ENCODE measurements at regions not wholly inside any gene's neighbourhood (a gene's known extent, or its start where the extent isn't known, plus 50 kb on each side); places are given as distances from the start of the nearest gene placed in this dataset.

DNA sequence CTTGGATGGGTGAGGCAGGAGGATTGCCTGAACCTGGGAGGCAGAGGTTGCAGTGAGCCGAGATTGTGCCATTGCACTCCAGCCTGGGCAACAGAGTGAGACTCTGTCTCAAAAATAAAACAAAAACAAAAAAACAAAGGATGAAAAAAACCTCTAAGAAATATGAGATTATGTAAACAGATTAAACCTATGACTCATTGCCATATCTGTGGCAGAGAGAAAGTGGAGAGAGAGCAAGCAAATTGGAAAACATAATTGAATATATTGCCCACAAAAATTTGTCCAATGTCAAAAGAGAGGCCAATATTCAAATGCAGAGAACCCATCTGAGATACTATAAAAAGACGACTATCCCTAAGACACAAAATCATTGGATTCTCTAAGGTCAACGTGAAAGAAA lies 1106.0 kb downstream of the OTOL1 start:
- H3K4me1 ChIP-seq (ENCODE audit: insufficient read depth, low read length) = peaks cover 7% of the 10 kb centered on the region; the same call in 1 of the 2 replicates
- no peaks in the 10 kb centered on the region for H4K20me1 ChIP-seq (ENCODE audit: insufficient read depth, low read length)
- no peak overlapping the region for H3K4me2 ChIP-seq (ENCODE audit: low read depth, low read length)
- no peak overlapping the region for H3K4me3 ChIP-seq (replicated peaks in 1 of 3; ENCODE audit: insufficient read depth in 1 of 3, low read depth in 2 of 3, low read length in 3 of 3)
- no peak overlapping the region for H2AFZ ChIP-seq (ENCODE audit: low read length)
- ATAC-seq = no peak
- H3K27me3 ChIP-seq (ENCODE audit: control insufficient read depth in 1 of 2, insufficient read depth in 2 of 2, low read length in 2 of 2) = no peaks in the 10 kb centered on the region
- no peak overlapping the region for H3K9ac ChIP-seq (ENCODE audit: insufficient read depth, low read depth, low read length)
- H3K27ac ChIP-seq (ENCODE audit: extremely low read length, insufficient read depth, low read length) = no peak overlapping the region
- intact Hi-C loops (cut with micrococcal nuclease; ENCODE audit: unreplicated experiment) (no loop called here), in situ Hi-C loops (cut with HindIII; ENCODE audit: extremely low pct_ligation_motif_present, low pct_unique_long_range_greater_than_20kb) (no loop called here)
- no TSS peak for BruUV-seq (replicated peaks)
- no peak for DNase-seq (ENCODE audit: low spot score)
- TF ChIP-seq NCOA5 (CRISPR knock-in tag; IDR thresholded peaks at IDR 0.05) (no peak), TSC22D2 (CRISPR knock-in tag; IDR thresholded peaks at IDR 0.05; ENCODE audit: borderline replicate concordance) (no peak), MXI1 (IDR thresholded peaks at IDR 0.05; ENCODE audit: borderline replicate concordance, low read depth, low read length) (no peak), ZNF143 (CRISPR knock-in tag; IDR thresholded peaks at IDR 0.05) (no peak), ZNF251 (CRISPR knock-in tag; IDR thresholded peaks at IDR 0.05) (no peak), IRX3 (CRISPR knock-in tag; IDR thresholded peaks at IDR 0.05; ENCODE audit: borderline replicate concordance, low read depth) (no peak), ZNF839 (CRISPR knock-in tag; IDR thresholded peaks at IDR 0.05; ENCODE audit: borderline replicate concordance) (no peak), NFKB2 (CRISPR knock-in tag; IDR thresholded peaks at IDR 0.05; ENCODE audit: borderline replicate concordance) (no peak), DNMT1 (CRISPR knock-in tag; IDR thresholded peaks at IDR 0.05) (no peak), NCOA2 (CRISPR knock-in tag; IDR thresholded peaks at IDR 0.05) (no peak)
- TF ChIP-seq, protein P1, sequence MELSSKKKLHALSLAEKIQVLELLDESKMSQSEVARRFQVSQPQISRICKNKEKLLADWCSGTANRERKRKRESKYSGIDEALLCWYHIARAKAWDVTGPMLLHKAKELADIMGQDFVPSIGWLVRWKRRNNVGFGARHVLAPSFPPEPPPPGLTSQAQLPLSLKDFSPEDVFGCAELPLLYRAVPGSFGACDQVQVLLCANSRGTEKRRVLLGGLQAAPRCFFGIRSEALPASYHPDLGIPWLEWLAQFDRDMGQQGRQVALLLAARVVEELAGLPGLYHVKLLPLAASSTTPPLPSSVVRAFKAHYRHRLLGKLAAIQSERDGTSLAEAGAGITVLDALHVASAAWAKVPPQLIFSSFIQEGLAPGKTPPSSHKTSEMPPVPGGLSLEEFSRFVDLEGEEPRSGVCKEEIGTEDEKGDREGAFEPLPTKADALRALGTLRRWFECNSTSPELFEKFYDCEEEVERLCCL (CRISPR knock-in tag; IDR thresholded peaks at IDR 0.05; ENCODE audit: borderline replicate concordance) = no peak
- TF ChIP-seq, protein P2, sequence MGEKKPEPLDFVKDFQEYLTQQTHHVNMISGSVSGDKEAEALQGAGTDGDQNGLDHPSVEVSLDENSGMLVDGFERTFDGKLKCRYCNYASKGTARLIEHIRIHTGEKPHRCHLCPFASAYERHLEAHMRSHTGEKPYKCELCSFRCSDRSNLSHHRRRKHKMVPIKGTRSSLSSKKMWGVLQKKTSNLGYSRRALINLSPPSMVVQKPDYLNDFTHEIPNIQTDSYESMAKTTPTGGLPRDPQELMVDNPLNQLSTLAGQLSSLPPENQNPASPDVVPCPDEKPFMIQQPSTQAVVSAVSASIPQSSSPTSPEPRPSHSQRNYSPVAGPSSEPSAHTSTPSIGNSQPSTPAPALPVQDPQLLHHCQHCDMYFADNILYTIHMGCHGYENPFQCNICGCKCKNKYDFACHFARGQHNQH (CRISPR knock-in tag; IDR thresholded peaks at IDR 0.05) = no peak
- TF ChIP-seq, protein P3, sequence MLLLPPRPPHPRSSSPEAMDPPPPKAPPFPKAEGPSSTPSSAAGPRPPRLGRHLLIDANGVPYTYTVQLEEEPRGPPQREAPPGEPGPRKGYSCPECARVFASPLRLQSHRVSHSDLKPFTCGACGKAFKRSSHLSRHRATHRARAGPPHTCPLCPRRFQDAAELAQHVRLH (CRISPR knock-in tag; IDR thresholded peaks at IDR 0.05; ENCODE audit: borderline replicate concordance, low read depth) = no peak
- TF ChIP-seq, protein P4, sequence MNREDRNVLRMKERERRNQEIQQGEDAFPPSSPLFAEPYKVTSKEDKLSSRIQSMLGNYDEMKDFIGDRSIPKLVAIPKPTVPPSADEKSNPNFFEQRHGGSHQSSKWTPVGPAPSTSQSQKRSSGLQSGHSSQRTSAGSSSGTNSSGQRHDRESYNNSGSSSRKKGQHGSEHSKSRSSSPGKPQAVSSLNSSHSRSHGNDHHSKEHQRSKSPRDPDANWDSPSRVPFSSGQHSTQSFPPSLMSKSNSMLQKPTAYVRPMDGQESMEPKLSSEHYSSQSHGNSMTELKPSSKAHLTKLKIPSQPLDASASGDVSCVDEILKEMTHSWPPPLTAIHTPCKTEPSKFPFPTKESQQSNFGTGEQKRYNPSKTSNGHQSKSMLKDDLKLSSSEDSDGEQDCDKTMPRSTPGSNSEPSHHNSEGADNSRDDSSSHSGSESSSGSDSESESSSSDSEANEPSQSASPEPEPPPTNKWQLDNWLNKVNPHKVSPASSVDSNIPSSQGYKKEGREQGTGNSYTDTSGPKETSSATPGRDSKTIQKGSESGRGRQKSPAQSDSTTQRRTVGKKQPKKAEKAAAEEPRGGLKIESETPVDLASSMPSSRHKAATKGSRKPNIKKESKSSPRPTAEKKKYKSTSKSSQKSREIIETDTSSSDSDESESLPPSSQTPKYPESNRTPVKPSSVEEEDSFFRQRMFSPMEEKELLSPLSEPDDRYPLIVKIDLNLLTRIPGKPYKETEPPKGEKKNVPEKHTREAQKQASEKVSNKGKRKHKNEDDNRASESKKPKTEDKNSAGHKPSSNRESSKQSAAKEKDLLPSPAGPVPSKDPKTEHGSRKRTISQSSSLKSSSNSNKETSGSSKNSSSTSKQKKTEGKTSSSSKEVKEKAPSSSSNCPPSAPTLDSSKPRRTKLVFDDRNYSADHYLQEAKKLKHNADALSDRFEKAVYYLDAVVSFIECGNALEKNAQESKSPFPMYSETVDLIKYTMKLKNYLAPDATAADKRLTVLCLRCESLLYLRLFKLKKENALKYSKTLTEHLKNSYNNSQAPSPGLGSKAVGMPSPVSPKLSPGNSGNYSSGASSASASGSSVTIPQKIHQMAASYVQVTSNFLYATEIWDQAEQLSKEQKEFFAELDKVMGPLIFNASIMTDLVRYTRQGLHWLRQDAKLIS (CRISPR knock-in tag; IDR thresholded peaks at IDR 0.05) = no peak
- TF ChIP-seq, protein P5, sequence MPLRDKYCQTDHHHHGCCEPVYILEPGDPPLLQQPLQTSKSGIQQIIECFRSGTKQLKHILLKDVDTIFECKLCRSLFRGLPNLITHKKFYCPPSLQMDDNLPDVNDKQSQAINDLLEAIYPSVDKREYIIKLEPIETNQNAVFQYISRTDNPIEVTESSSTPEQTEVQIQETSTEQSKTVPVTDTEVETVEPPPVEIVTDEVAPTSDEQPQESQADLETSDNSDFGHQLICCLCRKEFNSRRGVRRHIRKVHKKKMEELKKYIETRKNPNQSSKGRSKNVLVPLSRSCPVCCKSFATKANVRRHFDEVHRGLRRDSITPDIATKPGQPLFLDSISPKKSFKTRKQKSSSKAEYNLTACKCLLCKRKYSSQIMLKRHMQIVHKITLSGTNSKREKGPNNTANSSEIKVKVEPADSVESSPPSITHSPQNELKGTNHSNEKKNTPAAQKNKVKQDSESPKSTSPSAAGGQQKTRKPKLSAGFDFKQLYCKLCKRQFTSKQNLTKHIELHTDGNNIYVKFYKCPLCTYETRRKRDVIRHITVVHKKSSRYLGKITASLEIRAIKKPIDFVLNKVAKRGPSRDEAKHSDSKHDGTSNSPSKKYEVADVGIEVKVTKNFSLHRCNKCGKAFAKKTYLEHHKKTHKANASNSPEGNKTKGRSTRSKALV (CRISPR knock-in tag; IDR thresholded peaks at IDR 0.05) = no peak
- ChIA-PET CTCF (ENCODE audit: low intra/inter-chr PET ratio, low total read pairs) (no interaction called here), POLR2A (no interaction called here)
- WGBS (ENCODE audit: low lambda C conversion rate) = 1% methylated on average over 3 of the region's 3 CpGs
- FAIRE-seq = no peak
- no peaks in the 10 kb centered on the region for H3K9me3 ChIP-seq (ENCODE audit: low read length)
- H3K36me3 ChIP-seq (replicated peaks in 1 of 2; ENCODE audit: control insufficient read depth in 1 of 2, insufficient read depth in 2 of 2, low read length in 2 of 2) = no peaks in the 10 kb centered on the region
- no peaks in the 10 kb centered on the region for H3K79me2 ChIP-seq (ENCODE audit: insufficient read depth, low read length)

Data from HepG2 (cell line).